K562 (cell line): ENCODE measurements at regions not wholly inside any gene's neighbourhood (a gene's known extent, or its start where the extent isn't known, plus 50 kb on each side); places are given as distances from the start of the nearest gene placed in this dataset.

ENCODE experiments used
- CREM ChIP-seq: IDR thresholded peaks from 2 replicates; pipeline ENCODE4 v1.6.1; 2014; ENCODE audit warnings: antibody characterized with exemption, low read depth
- HMG20A ChIP-seq: fragments of 450-650 bp; formaldehyde crosslinking; conservative IDR thresholded peaks from 2 replicates; pipeline ENCODE4 v1.4.0; 2020; ENCODE audit warnings: mild to moderate bottlenecking, mixed read lengths
- HNRNPLL ChIP-seq: fragments of 200-400 bp; formaldehyde crosslinking; IDR thresholded peaks from 2 replicates; pipeline ENCODE4 v1.6.1; 2017; ENCODE audit warnings: low read length, low read depth, mild to moderate bottlenecking; ENCODE audit not compliant: poor library complexity, severe bottlenecking
- JUND ChIP-seq, 2 experiments: IDR thresholded peaks; 2 replicates in 1 of 2; 3 replicates in 1 of 2; pipeline ENCODE4 v1.6.1; 2011; ENCODE audit warnings: borderline replicate concordance in 2 of 2, low read depth in 2 of 2, low read length in 2 of 2, improper control_type of control experiment in 1 of 2, missing biosample characterization in 1 of 2, missing genetic modification characterization in 1 of 2, missing genetic modification reagents in 1 of 2
- ZNF23 ChIP-seq: fragments of 250-450 bp; sonication (Bioruptor Pico); IDR thresholded peaks from 2 replicates; pipeline ENCODE4 v1.4.0; 2020; ENCODE audit warnings: mild to moderate bottlenecking
- ZNF280A ChIP-seq: fragments of 450-650 bp; IDR thresholded peaks from 2 replicates; pipeline ENCODE4 v1.6.1; 2018; ENCODE audit warnings: mild to moderate bottlenecking, low read depth; ENCODE audit not compliant: partially characterized antibody
- ZNF592 ChIP-seq: fragments of 450-650 bp; IDR thresholded peaks from 2 replicates; pipeline ENCODE4 v1.6.1; 2017; ENCODE audit warnings: antibody characterized with exemption, mild to moderate bottlenecking
- ZNF644 ChIP-seq: fragments of 200-800 bp; sonication (Bioruptor generic); IDR thresholded peaks from 2 replicates; pipeline ENCODE4 v1.6.1; 2016; ENCODE audit warnings: low read depth, missing genetic modification characterization, missing compliant biosample characterization

- TF ChIP-seq ZNF592 (no peak), ZNF23 (CRISPR knock-in tag) (no peak), HNRNPLL (no peak), CREM (0 out of 2 replicates have a peak, but pooled peaks have one; percentile 38), ZNF280A (no peak), JUND (IDR thresholded peaks at IDR 0.05; ENCODE audit: borderline replicate concordance, low read depth, low read length) (peak; percentile 87), JUND (tag; IDR thresholded peaks at IDR 0.05; ENCODE audit: borderline replicate concordance, low read depth, low read length) (peak; percentile 87; the same call in 2 of the 3 replicates), HMG20A (no peak), ZNF644 (tag) (0 out of 2 replicates have a peak, but pooled peaks have one; percentile 37)
Measured at GRCh38 chr15:69973102-69973714, 124.5 kb downstream of the TLE3 start (continued).
